A549 (cell line): ENCODE measurements at regions not wholly inside any gene's neighbourhood (a gene's known extent, or its start where the extent isn't known, plus 50 kb on each side); places are given as distances from the start of the nearest gene placed in this dataset.

Experiments used
- ATAC-seq, 2 experiments: fragments of 200-7000 bp in 1 of 2; fragments of >200 bp in 1 of 2; cut with Nextera tagmentation in 1 of 2; cut with Tn5 transposase in 1 of 2; 3 replicates each; pipeline versions ENCODE4 v1.8.0 to v1.9.1; 2018 to 2020; ENCODE audit warnings: mild to moderate bottlenecking in 1 of 2, moderate library complexity in 1 of 2
- CTCF ChIA-PET: fragments of 300-600 bp; sonication (Branson Sonifier 250); formaldehyde crosslinking; extraction: SDS; loops from one replicate; lab custom pipeline; 2021; ENCODE audit warnings: antibody characterized with exemption, inconsistent platforms; lab: Yijun Ruan, JAX
- POLR2A ChIA-PET: fragments of 350-600 bp; formaldehyde crosslinking; extraction: SDS; loops from one replicate; lab custom pipeline; 2021; ENCODE audit warnings: antibody characterized with exemption, inconsistent platforms; lab: Yijun Ruan, JAX
- DNase-seq, 2 experiments: peaks; one replicate each; pipeline versions ENCODE4 v3.0.0 to v3.0.0-alpha.2; 2011 to 2016; ENCODE audit warnings: low read depth in 1 of 2, low spot score in 1 of 2
- FAIRE-seq: peaks from 2 replicates; lab custom pipeline; 2011; peaks lifted over from hg19 to GRCh38; lab: Jason Lieb, UNC
- H3K27ac ChIP-seq, 2 experiments: fragments of >200 bp; sonication (Bioruptor Twin); formaldehyde crosslinking; 3 replicates each; pipeline ENCODE4 v1.5.1; 2016 to 2017
- H3K4me1 ChIP-seq: fragments of >200 bp; sonication (Bioruptor Twin); formaldehyde crosslinking; 3 replicates; pipeline ENCODE4 v1.6.1; 2016
- H3K4me2 ChIP-seq: fragments of >200 bp; sonication (Bioruptor Twin); formaldehyde crosslinking; 3 replicates; pipeline ENCODE4 v1.6.1; 2016
- H3K4me3 ChIP-seq: fragments of >200 bp; sonication (Bioruptor Twin); formaldehyde crosslinking; 3 replicates; pipeline ENCODE4 v1.5.1; 2016
- H3K9me3 ChIP-seq: fragments of >200 bp; sonication (Bioruptor Twin); formaldehyde crosslinking; 3 replicates; pipeline ENCODE4 v1.6.1; 2016
- ATOH8 ChIP-seq: fragments of 250-450 bp; sonication (Bioruptor Pico); IDR thresholded peaks from 2 replicates; pipeline ENCODE4 v1.5.0; 2020; ENCODE audit warnings: low read depth, mild to moderate bottlenecking, moderate library complexity
- CBX2 ChIP-seq: fragments of 200-600 bp; sonication (generic); IDR thresholded peaks from 2 replicates; pipeline ENCODE4 v1.6.1; 2016; ENCODE audit warnings: low read depth, mild to moderate bottlenecking, borderline replicate concordance
- CHD4 ChIP-seq: fragments of 200-600 bp; sonication (generic); IDR thresholded peaks from 2 replicates; pipeline ENCODE4 v1.6.1; 2016; ENCODE audit warnings: antibody characterized with exemption, mild to moderate bottlenecking, borderline replicate concordance
- CTCF ChIP-seq: fragments of >200 bp; sonication (Bioruptor Twin); formaldehyde crosslinking; IDR thresholded peaks from 3 replicates; pipeline ENCODE4 v1.5.1; 2016
- EHF ChIP-seq: fragments of 250-450 bp; sonication (Bioruptor Pico); IDR thresholded peaks from 2 replicates; pipeline ENCODE4 v1.5.0; 2020; ENCODE audit warnings: mild to moderate bottlenecking
- EHMT2 ChIP-seq: fragments of 200-600 bp; sonication (generic); IDR thresholded peaks from 2 replicates; pipeline ENCODE4 v1.6.1; 2016; ENCODE audit warnings: antibody characterized with exemption, low read depth, mild to moderate bottlenecking, moderate library complexity
- FOSL2 ChIP-seq, 2 experiments: fragments of 450-650 bp in 1 of 2; fragments of >200 bp in 1 of 2; sonication (Bioruptor Twin) in 1 of 2; formaldehyde crosslinking; IDR thresholded peaks; 2 replicates each; pipeline versions ENCODE4 v1.5.0 to v1.6.1; 2016 to 2020; ENCODE audit warnings: mild to moderate bottlenecking in 1 of 2, moderate library complexity in 1 of 2
- HDAC2 ChIP-seq: fragments of 200-600 bp; sonication (generic); IDR thresholded peaks from 2 replicates; pipeline ENCODE4 v1.6.1; 2016
- HEYL ChIP-seq: fragments of 250-450 bp; sonication (Bioruptor Pico); IDR thresholded peaks from 2 replicates; pipeline ENCODE4 v1.8.0; 2021; ENCODE audit warnings: mild to moderate bottlenecking, moderate library complexity
- JUN ChIP-seq, 2 experiments: fragments of >200 bp; sonication (Bioruptor Twin); formaldehyde crosslinking; IDR thresholded peaks; 2 replicates in 1 of 2; 3 replicates in 1 of 2; pipeline ENCODE4 v1.6.1; 2016 to 2017
- KDM1A ChIP-seq: fragments of 200-600 bp; sonication (generic); IDR thresholded peaks from 2 replicates; pipeline ENCODE4 v1.6.1; 2016; ENCODE audit warnings: low read depth, mild to moderate bottlenecking
- KDM5A ChIP-seq: fragments of 200-600 bp; sonication (generic); IDR thresholded peaks from 2 replicates; pipeline ENCODE4 v1.6.1; 2016; ENCODE audit warnings: antibody characterized with exemption, mild to moderate bottlenecking
- MAFK ChIP-seq: fragments of 450-650 bp; IDR thresholded peaks from 2 replicates; pipeline ENCODE4 v1.6.1; 2014; ENCODE audit not compliant: partially characterized antibody
- NFE2L2 ChIP-seq: fragments of 150-350 bp; conservative IDR thresholded peaks from 2 replicates; pipeline ENCODE4 v1.6.1; 2014; ENCODE audit warnings: low read length
- NR3C1 ChIP-seq: fragments of >200 bp; sonication (Bioruptor Twin); formaldehyde crosslinking; IDR thresholded peaks from 3 replicates; pipeline ENCODE4 v1.6.1; 2017
- RCOR1 ChIP-seq: fragments of 150-350 bp; IDR thresholded peaks from 2 replicates; pipeline ENCODE4 v1.6.1; 2014; ENCODE audit warnings: antibody characterized with exemption, low read length, low read depth
- RFX5 ChIP-seq: fragments of 450-650 bp; IDR thresholded peaks from 2 replicates; pipeline ENCODE4 v1.7.1; 2014; ENCODE audit warnings: antibody characterized with exemption, mild to moderate bottlenecking, moderate library complexity
- SMC3 ChIP-seq: fragments of >200 bp; sonication (Bioruptor Twin); formaldehyde crosslinking; IDR thresholded peaks from 3 replicates; pipeline ENCODE4 v1.6.1; 2018; ENCODE audit warnings: inconsistent platforms
- SREBF2 ChIP-seq: fragments of 450-650 bp; IDR thresholded peaks from 2 replicates; pipeline ENCODE4 v1.6.1; 2014; ENCODE audit warnings: mild to moderate bottlenecking, moderate library complexity
- ZC3H11A ChIP-seq: fragments of 450-650 bp; IDR thresholded peaks from 2 replicates; pipeline ENCODE4 v1.6.1; 2014; ENCODE audit warnings: antibody characterized with exemption, mild to moderate bottlenecking
- ZFP36 ChIP-seq: fragments of 450-650 bp; IDR thresholded peaks from 2 replicates; pipeline ENCODE4 v1.6.1; 2014; ENCODE audit warnings: borderline replicate concordance; ENCODE audit not compliant: partially characterized antibody
- WGBS: methylation state at CpG from one replicate; pipeline ENCODE4 v1.1.6; 2017; ENCODE audit errors: missing lambda C conversion rate; 5-methylcytosine and 5-hydroxymethylcytosine counted together
- TF ChIP-seq, protein P1 (sequence below): IDR thresholded peaks from 2 replicates; pipeline ENCODE4 v1.6.1; 2012

DNA sequence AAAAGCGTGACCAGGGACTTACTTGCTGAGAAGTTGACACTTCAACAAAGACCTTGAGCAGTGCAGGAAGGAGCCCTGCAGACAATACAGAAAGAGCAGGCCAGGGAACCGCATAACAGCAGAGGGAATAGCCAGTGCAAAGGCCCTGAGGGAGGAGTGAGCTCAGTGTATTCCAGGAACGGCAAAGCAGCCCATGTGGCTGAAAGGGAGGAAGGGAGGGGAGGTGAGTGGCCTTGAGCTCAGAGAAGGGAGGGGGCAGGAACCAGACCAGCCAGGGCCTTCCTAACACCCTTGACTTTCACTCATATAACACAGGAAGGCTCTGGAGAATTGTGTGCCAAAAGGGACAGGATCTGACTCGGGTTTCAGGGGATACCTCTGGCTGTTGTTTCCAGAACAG lies 112.2 kb downstream of the BCOR start (continued):
- TF ChIP-seq FOSL2 (IDR thresholded peaks at IDR 0.05): no peak
- TF ChIP-seq FOSL2 (CRISPR knock-in tag; IDR thresholded peaks at IDR 0.05): no peak
- TF ChIP-seq, protein P1, sequence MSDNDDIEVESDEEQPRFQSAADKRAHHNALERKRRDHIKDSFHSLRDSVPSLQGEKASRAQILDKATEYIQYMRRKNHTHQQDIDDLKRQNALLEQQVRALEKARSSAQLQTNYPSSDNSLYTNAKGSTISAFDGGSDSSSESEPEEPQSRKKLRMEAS: no peak
- no peak for TF ChIP-seq HEYL (CRISPR knock-in tag)
- no peak for TF ChIP-seq JUN (IDR thresholded peaks at IDR 0.05)
- TF ChIP-seq EHF (CRISPR knock-in tag): no peak
- TF ChIP-seq NR3C1: no peak
- TF ChIP-seq, all 56 proteins: peak for 0

DNA sequence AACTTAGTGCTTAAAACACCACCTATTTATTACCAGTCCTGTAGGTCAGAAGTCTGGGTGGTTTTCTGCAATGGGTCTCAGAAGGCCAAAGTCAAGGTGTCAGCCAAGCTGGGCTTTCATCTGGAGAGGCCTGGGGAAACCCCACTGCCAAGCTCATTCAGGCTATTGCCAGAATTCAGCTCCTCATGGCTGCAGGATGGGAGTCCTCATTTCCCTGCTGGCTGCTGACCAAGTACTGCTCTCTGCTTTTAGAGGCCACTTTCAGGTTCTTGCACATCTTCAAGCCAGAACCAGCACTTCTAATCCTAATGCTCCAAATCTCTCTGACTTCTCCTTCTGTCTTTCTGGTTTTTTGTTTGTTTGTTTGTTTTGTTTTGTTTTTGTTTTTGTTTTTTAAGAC lies 109.3 kb downstream of the BCOR start:
- FAIRE-seq: no peak
- Histone ChIP-seq H3K4me3 (no peak overlapping the region), H3K4me2 (no peak overlapping the region), H3K27ac (no peak overlapping the region)
- TF ChIP-seq ZFP36 (no peak), KDM5A (no peak), KDM1A (no peak)
- TF ChIP-seq, all 56 proteins: peak for 0
- ChIA-PET POLR2A (no interaction called here), CTCF (interaction anchor here (1.1 kb wide), 1 partner anchor 88 kb away, joined by 3 read pairs; no protein-coding TSS in a partner anchor)
- peaks cover 9% of the 10 kb centered on the region; the same call in 2 of the 3 replicates for H3K4me1 ChIP-seq
- DNase-seq: no peak
- no peaks in the 10 kb centered on the region for H3K9me3 ChIP-seq
- no peak for ATAC-seq

DNA sequence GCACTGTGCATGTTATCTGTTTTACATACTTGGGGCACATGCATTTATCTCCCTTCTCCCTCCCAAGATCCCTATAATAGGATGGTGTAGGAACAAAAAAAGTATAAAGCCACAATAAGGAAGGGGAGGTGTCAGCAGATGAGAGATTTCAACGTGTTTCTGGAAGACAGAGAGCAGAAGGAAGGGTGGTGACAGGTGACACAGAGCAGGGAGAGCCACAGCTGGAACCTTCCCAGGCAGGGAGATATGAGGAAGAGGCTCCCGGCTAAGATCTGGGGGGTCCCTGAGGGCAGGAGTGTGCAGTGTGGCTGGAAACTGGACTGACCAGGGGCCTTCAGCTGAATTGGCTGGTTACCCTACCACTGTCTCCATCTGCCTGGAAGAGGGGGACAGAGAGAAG lies 107.4 kb downstream of the BCOR start:
- CTCF ChIA-PET: no interaction called here
- no peak for TF ChIP-seq SREBF2
- no peak for TF ChIP-seq HDAC2
- no peak for TF ChIP-seq RFX5
- no peak for TF ChIP-seq CHD4
- no peak for TF ChIP-seq EHMT2
- no peak for TF ChIP-seq ZC3H11A
- TF ChIP-seq MAFK: no peak
- no peak for TF ChIP-seq CTCF
- TF ChIP-seq CBX2: no peak
- TF ChIP-seq, all 56 proteins: peak for 0
- 66% methylated on average over 2 of the region's 2 CpGs for WGBS
- Histone ChIP-seq H3K4me3 (no peak overlapping the region), H3K27ac (no peak overlapping the region), H3K4me2 (no peak overlapping the region), H3K9me3 (no peaks in the 10 kb centered on the region), H3K4me1 (no peaks in the 10 kb centered on the region)
- POLR2A ChIA-PET: no interaction called here
- FAIRE-seq (no peak), ATAC-seq (no peak), DNase-seq (no peak)

DNA sequence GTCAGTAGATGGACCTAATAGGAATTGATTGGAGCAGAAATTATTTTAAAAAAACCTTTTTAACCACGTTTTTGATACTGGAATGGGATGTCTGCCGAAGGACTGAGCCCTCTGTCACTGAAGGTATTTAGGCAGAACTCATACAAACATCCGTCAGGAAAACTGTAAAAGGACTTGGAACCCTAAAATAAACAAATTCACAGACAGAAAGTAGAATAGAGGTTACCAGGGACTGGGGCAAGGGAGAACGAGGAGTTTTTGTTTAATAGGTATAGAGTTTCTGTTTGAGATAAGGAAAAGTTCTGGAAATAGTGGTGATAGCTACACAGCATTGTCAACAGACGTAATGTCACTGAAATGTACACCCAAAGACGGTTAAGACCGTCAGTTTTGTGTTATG lies 105.5 kb downstream of the BCOR start:
- no peak for FAIRE-seq

More for the DNA sequence above, 105.5 kb downstream of the BCOR start:
- CTCF ChIA-PET: no interaction called here
- no peaks in the 10 kb centered on the region for H3K9me3 ChIP-seq
- no peak overlapping the region for H3K4me3 ChIP-seq
- no peak overlapping the region for H3K27ac ChIP-seq
- no peak for DNase-seq
- TF ChIP-seq NFE2L2: no peak
- no peak for TF ChIP-seq RCOR1
- TF ChIP-seq EHMT2: no peak
- no peak for TF ChIP-seq ATOH8 (CRISPR knock-in tag)
- no peak for TF ChIP-seq SMC3
- TF ChIP-seq, all 56 proteins: peak for 0
- Histone ChIP-seq H3K4me2 (no peak overlapping the region), H3K4me1 (no peaks in the 10 kb centered on the region; the same call in 2 of the 3 replicates)
- 70% methylated on average over 7 of the region's 7 CpGs for WGBS
- no peak for ATAC-seq
- POLR2A ChIA-PET: no interaction called here
